ENCODE measurements at regions not wholly inside any gene's neighbourhood (a gene's known extent, or its start where the extent isn't known, plus 50 kb on each side); places are given as distances from the start of the nearest gene placed in this dataset.

- TF ChIP-seq POLR2A (IDR thresholded peaks at IDR 0.05) (no peak), CTCF (IDR thresholded peaks at IDR 0.05) (no peak)
Observed at GRCh38 chr1:29586991-29587745, 350.8 kb downstream of the PTPRU start.
